H9 (cell line): ENCODE measurements at regions not wholly inside any gene's neighbourhood (a gene's known extent, or its start where the extent isn't known, plus 50 kb on each side); places are given as distances from the start of the nearest gene placed in this dataset.

Experiments used
- DNase-seq: peaks from one replicate; pipeline ENCODE4 v3.0.0-alpha.2; 2017
- H2AFZ ChIP-seq: one replicate; pipeline ENCODE4 v1.6.1; 2013; ENCODE audit warnings: mild to moderate bottlenecking, low read length, control low read depth, moderate library complexity
- H2AK5ac ChIP-seq: 2 replicates; pipeline ENCODE4 v1.6.1; 2013; ENCODE audit warnings: low read length, control low read depth, mixed read lengths; ENCODE audit not compliant: insufficient read length
- H2BK120ac ChIP-seq: one replicate; pipeline ENCODE4 v1.6.1; 2013; ENCODE audit warnings: low read depth, mild to moderate bottlenecking, low read length, control low read depth, inconsistent platforms; ENCODE audit not compliant: poor library complexity, severe bottlenecking
- H2BK12ac ChIP-seq: 2 replicates; pipeline ENCODE4 v1.6.1; 2013; ENCODE audit warnings: low read length, control low read depth, mixed read lengths, low read depth; ENCODE audit not compliant: insufficient read length
- H2BK15ac ChIP-seq: 2 replicates; pipeline ENCODE4 v1.6.1; 2013; ENCODE audit warnings: low read depth, low read length, control low read depth
- H2BK20ac ChIP-seq: one replicate; pipeline ENCODE4 v1.6.1; 2013; ENCODE audit warnings: low read depth, mild to moderate bottlenecking, low read length, control low read depth, inconsistent platforms; ENCODE audit not compliant: poor library complexity, severe bottlenecking
- H2BK5ac ChIP-seq: 2 replicates; pipeline ENCODE4 v1.6.1; 2013; ENCODE audit warnings: low read length, control low read depth, mixed read lengths; ENCODE audit not compliant: insufficient read length
- H3K14ac ChIP-seq: 2 replicates; pipeline ENCODE4 v1.6.1; 2013; ENCODE audit warnings: low read length, control low read depth; ENCODE audit not compliant: insufficient read depth
- H3K18ac ChIP-seq: 2 replicates; pipeline ENCODE4 v1.6.1; 2013; ENCODE audit warnings: low read depth, mild to moderate bottlenecking, mixed read lengths, low read length, control low read depth; ENCODE audit not compliant: insufficient read length
- H3K23ac ChIP-seq: 2 replicates; pipeline ENCODE4 v1.6.1; 2013; ENCODE audit warnings: low read length, control low read depth, mixed read lengths, low read depth; ENCODE audit not compliant: insufficient read length
- H3K23me2 ChIP-seq: 2 replicates; pipeline ENCODE4 v1.6.1; 2013; ENCODE audit warnings: low read depth, mild to moderate bottlenecking, mixed read lengths, low read length, control low read depth; ENCODE audit not compliant: insufficient read length, poor library complexity, severe bottlenecking
- H3K27ac ChIP-seq: 2 replicates; pipeline ENCODE4 v1.5.1; 2013; ENCODE audit warnings: low read length, control low read depth, mixed read lengths, low read depth; ENCODE audit not compliant: insufficient read length
- H3K27me3 ChIP-seq: 2 replicates; pipeline ENCODE4 v1.6.1; 2013; ENCODE audit warnings: low read length, control low read depth, inconsistent platforms; ENCODE audit not compliant: insufficient read depth
- H3K4ac ChIP-seq: 2 replicates; pipeline ENCODE4 v1.6.1; 2013; ENCODE audit warnings: low read depth, mild to moderate bottlenecking, control low read depth, inconsistent platforms, low read length, moderate library complexity
- H3K4me1 ChIP-seq: 2 replicates; pipeline ENCODE4 v1.6.1; 2013; ENCODE audit warnings: low read length, control low read depth, inconsistent platforms; ENCODE audit not compliant: insufficient read depth
- H3K4me2 ChIP-seq: 2 replicates; pipeline ENCODE4 v1.6.1; 2013; ENCODE audit warnings: low read length, control low read depth, mixed read lengths; ENCODE audit not compliant: insufficient read length, insufficient read depth
- H3K56ac ChIP-seq: 2 replicates; pipeline ENCODE4 v1.6.1; 2013; ENCODE audit warnings: low read depth, mild to moderate bottlenecking, mixed read lengths, low read length, control low read depth; ENCODE audit not compliant: insufficient read length
- H3K79me1 ChIP-seq: 2 replicates; pipeline ENCODE4 v1.6.1; 2013; ENCODE audit warnings: low read depth, mild to moderate bottlenecking, moderate library complexity, low read length, control low read depth, inconsistent platforms; ENCODE audit not compliant: insufficient read depth, poor library complexity, severe bottlenecking
- H3K79me2 ChIP-seq: 2 replicates; pipeline ENCODE4 v1.6.1; 2013; ENCODE audit warnings: low read length, control low read depth, inconsistent platforms; ENCODE audit not compliant: insufficient read depth
- H3K9ac ChIP-seq: 2 replicates; pipeline ENCODE4 v1.6.1; 2013; ENCODE audit warnings: low read length, control low read depth, mixed read lengths; ENCODE audit not compliant: insufficient read length; ENCODE audit errors: extremely low read depth
- H3K9me3 ChIP-seq: one replicate; pipeline ENCODE4 v1.6.1; 2013; ENCODE audit warnings: low read depth, low read length, inconsistent platforms; ENCODE audit not compliant: control insufficient read depth
- H3T11ph ChIP-seq: one replicate; pipeline ENCODE4 v1.6.1; 2013; ENCODE audit warnings: mild to moderate bottlenecking, low read length, control low read depth, inconsistent platforms
- H4K20me1 ChIP-seq: one replicate; pipeline ENCODE4 v1.6.1; 2013; ENCODE audit not compliant: control insufficient read depth, insufficient read length, insufficient read depth
- H4K5ac ChIP-seq: 2 replicates; pipeline ENCODE4 v1.6.1; 2013; ENCODE audit warnings: low read depth, mild to moderate bottlenecking, mixed read lengths, low read length, control low read depth; ENCODE audit not compliant: insufficient read length
- H4K8ac ChIP-seq: replicated peaks from 2 replicates; pipeline ENCODE4 v1.6.1; 2013; ENCODE audit warnings: low read length, control low read depth, mixed read lengths, low read depth; ENCODE audit not compliant: insufficient read length
- H4K91ac ChIP-seq: 2 replicates; pipeline ENCODE4 v1.6.1; 2013; ENCODE audit warnings: low read depth, mild to moderate bottlenecking, moderate library complexity, mixed read lengths, low read length, control low read depth; ENCODE audit not compliant: insufficient read length
- H3K27ac Mint-ChIP-seq, 3 experiments: 2 replicates in 2 of 3; 3 replicates in 1 of 3; pipeline ENCODE4 v1.8.0; 2020 to 2021; ENCODE audit warnings: mixed read lengths in 3 of 3, mild to moderate bottlenecking in 1 of 3, moderate library complexity in 1 of 3
- H3K27me3 Mint-ChIP-seq: 2 replicates; pipeline ENCODE4 v1.8.0; 2021; ENCODE audit warnings: low read depth, mild to moderate bottlenecking, moderate library complexity, mixed read lengths
- H3K36me3 Mint-ChIP-seq, 3 experiments: 2 replicates in 2 of 3; 3 replicates in 1 of 3; pipeline ENCODE4 v1.8.0; 2020 to 2021; ENCODE audit warnings: low read depth in 3 of 3, mixed read lengths in 3 of 3; ENCODE audit not compliant: insufficient read depth in 1 of 3
- H3K4me1 Mint-ChIP-seq, 2 experiments: 2 replicates each; pipeline ENCODE4 v1.8.0; 2020; ENCODE audit warnings: mixed read lengths in 2 of 2
- H3K4me3 Mint-ChIP-seq, 2 experiments: 2 replicates in 1 of 2; 3 replicates in 1 of 2; pipeline ENCODE4 v1.8.0; 2020 to 2021; ENCODE audit warnings: mild to moderate bottlenecking in 2 of 2, mixed read lengths in 2 of 2, moderate library complexity in 1 of 2
- H3K9me3 Mint-ChIP-seq, 2 experiments: 2 replicates in 1 of 2; 3 replicates in 1 of 2; pipeline ENCODE4 v1.8.0; 2020; ENCODE audit warnings: mild to moderate bottlenecking in 2 of 2, mixed read lengths in 2 of 2, moderate library complexity in 1 of 2
- CTCF ChIP-seq: fragments of 200-600 bp; sonication (generic); conservative IDR thresholded peaks from 3 replicates; pipeline ENCODE4 v1.8.0; 2021; ENCODE audit warnings: antibody characterized with exemption, mild to moderate bottlenecking
- WGBS: extraction: QIAGEN DNeasy Blood & Tissue Kit; methylation state at CpG from one replicate; pipeline ENCODE4 v1.1.7; 2013; ENCODE audit warnings: missing lambda C conversion rate, low lambda C conversion rate, mixed read lengths; ENCODE audit not compliant: insufficient read length; ENCODE audit errors: extremely low coverage; 5-methylcytosine and 5-hydroxymethylcytosine counted together

GRCh38 chr7:120059641-120060040, 213.3 kb upstream of the KCND2 start:
- H3K4me2 ChIP-seq, result no peak overlapping the region
- no peak overlapping the region for H2AFZ ChIP-seq
- no peak for TF ChIP-seq CTCF
- H3K9ac ChIP-seq, result no peak overlapping the region
- H2BK15ac ChIP-seq, result no peak overlapping the region
- no peak overlapping the region for H4K5ac ChIP-seq
- Mint-ChIP-seq H3K9me3 (no peaks in the 10 kb centered on the region), H3K4me1 (peaks cover 0 to 3% of the 10 kb centered on the region in 2 experiments; a peak in 3 of 4 replicates), H3K27ac (no peak overlapping the region), H3K36me3 (no peaks in the 10 kb centered on the region; a peak in 1 of 7 replicates), H3K4me3 (no peak overlapping the region), H3K27me3 (no peaks in the 10 kb centered on the region)
- no peak overlapping the region for H2BK12ac ChIP-seq
- no peak overlapping the region for H4K8ac ChIP-seq
- no CpG with 5 or more reads among the region's 1 CpG for WGBS
- H3K23me2 ChIP-seq, result no peaks in the 10 kb centered on the region
- H3K27me3 ChIP-seq, result no peaks in the 10 kb centered on the region
- H2BK5ac ChIP-seq, result no peak overlapping the region
- H3K56ac ChIP-seq, result no peak overlapping the region
- H3K27ac ChIP-seq, result no peak overlapping the region
- H3K4ac ChIP-seq, result no peak overlapping the region
- H2BK20ac ChIP-seq, result no peak overlapping the region
- no peak overlapping the region for H3K14ac ChIP-seq
- no peak for DNase-seq
- H3K18ac ChIP-seq, result no peak overlapping the region
- no peak overlapping the region for H4K91ac ChIP-seq
- H3K79me2 ChIP-seq, result no peaks in the 10 kb centered on the region
- H3K4me1 ChIP-seq, result no peaks in the 10 kb centered on the region
- no peak overlapping the region for H3K23ac ChIP-seq
- H2AK5ac ChIP-seq, result no peak overlapping the region
- no peaks in the 10 kb centered on the region for H3K79me1 ChIP-seq
- H4K20me1 ChIP-seq, result no peaks in the 10 kb centered on the region
- H3T11ph ChIP-seq, result no peak overlapping the region
- H3K9me3 ChIP-seq, result no peaks in the 10 kb centered on the region
- H2BK120ac ChIP-seq, result no peak overlapping the region
